ENCODE measurements at regions not wholly inside any gene's neighbourhood (a gene's known extent, or its start where the extent isn't known, plus 50 kb on each side); places are given as distances from the start of the nearest gene placed in this dataset.

DNA sequence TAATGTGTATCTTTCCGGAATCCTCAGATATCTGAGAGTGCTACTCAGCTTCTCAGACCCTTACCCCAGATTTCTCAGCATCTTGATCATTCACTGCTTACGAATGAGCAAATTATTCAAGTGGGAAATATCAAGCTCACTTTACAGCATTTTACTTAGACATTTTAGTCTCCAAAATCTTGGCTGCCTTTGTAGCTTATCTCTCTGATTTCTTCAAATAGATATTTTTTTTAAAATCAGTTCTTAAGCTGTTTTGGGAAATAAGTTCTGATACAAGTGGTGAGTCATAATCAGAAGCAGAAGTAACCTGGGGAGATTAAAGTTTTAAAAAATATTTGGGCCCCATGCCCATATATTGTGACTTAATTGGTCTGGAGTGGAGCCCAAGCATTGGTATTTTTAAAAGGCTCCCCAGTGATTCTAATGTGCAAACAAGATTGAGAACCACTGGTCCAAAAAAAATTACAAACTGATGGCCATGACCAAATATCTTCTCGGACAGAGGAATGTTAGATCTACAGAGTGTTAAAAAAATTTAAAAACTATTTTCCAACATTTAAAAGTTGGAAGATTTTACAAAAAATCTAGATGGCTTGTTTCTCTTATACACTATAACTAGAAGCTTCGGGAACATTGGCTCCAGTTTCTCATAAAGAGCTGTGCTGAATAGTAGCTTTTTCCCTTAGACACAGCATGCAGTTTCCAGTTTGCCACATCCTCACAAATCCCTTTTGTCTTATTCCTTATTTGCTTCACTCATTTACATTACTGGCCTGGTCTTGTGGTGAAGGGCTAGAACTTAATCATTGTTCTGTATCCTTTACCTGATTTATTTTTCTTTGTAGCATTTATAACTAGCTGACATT is 87.8 kb upstream of the BMAL1 start:
- Histone ChIP-seq H2AK9ac (replicated peaks; ENCODE audit: low read depth, low read length, poor library complexity) (no peak overlapping the region), H2BK20ac (ENCODE audit: low read depth, low read length) (no peak overlapping the region), H2BK5ac (ENCODE audit: low read depth, low read length, poor library complexity, severe bottlenecking) (no peak overlapping the region), H3K14ac (replicated peaks; ENCODE audit: low read depth, low read length) (no peak overlapping the region), H3K9me3 (ENCODE audit: control insufficient read depth, insufficient read depth, low read length) (peaks cover 4% of the 10 kb centered on the region; the same call in 1 of the 2 replicates), H3K4me3 (ENCODE audit: insufficient read depth, low read depth, low read length) (no peak overlapping the region), H3K9ac (ENCODE audit: low read depth, low read length) (no peak overlapping the region), H3K56ac (ENCODE audit: extremely low read depth, insufficient read depth, low read length) (no peak overlapping the region), H4K20me1 (ENCODE audit: insufficient read depth, low read length) (no peaks in the 10 kb centered on the region), H3K27ac (ENCODE audit: insufficient read depth, low read length) (no peak overlapping the region), H3K4me2 (ENCODE audit: low read depth, low read length) (no peak overlapping the region), H4K5ac (ENCODE audit: low read depth, low read length) (no peak overlapping the region), H3K23ac (ENCODE audit: low read depth, low read length) (no peak overlapping the region), H3K27me3 (ENCODE audit: control insufficient read depth, insufficient read depth, low read length) (peaks cover 4% of the 10 kb centered on the region; the same call in 1 of the 2 replicates), H3K4ac (ENCODE audit: low read depth, low read length) (no peak overlapping the region), H3K4me1 (ENCODE audit: control insufficient read depth, insufficient read depth, low read length) (no peaks in the 10 kb centered on the region), H3K79me1 (ENCODE audit: low read depth in 1 of 2, low read length in 2 of 2) (no peaks in the 10 kb centered on the region), H2AFZ (replicated peaks; ENCODE audit: low read length, poor library complexity) (no peak overlapping the region), H4K91ac (ENCODE audit: insufficient read depth, low read depth, low read length) (no peak overlapping the region), H2AK5ac (ENCODE audit: low read depth, low read length) (no peak overlapping the region), H4K8ac (ENCODE audit: low read depth in 2 of 2, low read length in 2 of 2) (no peak overlapping the region), H3K9me1 (ENCODE audit: insufficient read depth, low read length) (no peaks in the 10 kb centered on the region), H2BK15ac (ENCODE audit: low read depth, low read length) (no peak overlapping the region), H3K36me3 (ENCODE audit: control insufficient read depth, insufficient read depth, low read length) (no peaks in the 10 kb centered on the region), H3K18ac (ENCODE audit: low read depth, low read length) (no peak overlapping the region), H2BK120ac (ENCODE audit: low read depth, low read length) (no peak overlapping the region)
- dilution Hi-C loops (cut with HindIII; ENCODE audit: low sequenced_read_pairs, unreplicated experiment) (no loop called here), in situ Hi-C loops (cut with MboI; ENCODE audit: low sequenced_read_pairs) (no loop called here), intact Hi-C loops (cut with micrococcal nuclease) (no loop called here)
- ChIA-PET CTCF (interaction anchor here (0.7 kb wide), 1 partner anchor 789 kb away, joined by 3 read pairs; no protein-coding TSS in a partner anchor), POLR2A (ENCODE audit: unreplicated experiment) (no interaction called here)
- WGBS, 2 experiments (ENCODE audit: extremely low coverage in 2 of 2, insufficient read length in 1 of 2), result no CpG with 5 or more reads among the region's 4 CpGs
- BruUV-seq (replicated peaks), result no TSS peak
- DNase-seq (no peak), ATAC-seq (ENCODE audit: low read depth) (no peak)
- TF ChIP-seq FOS (IDR thresholded peaks at IDR 0.05; ENCODE audit: low read depth, low read length) (no peak), NFE2L2 (IDR thresholded peaks at IDR 0.05; ENCODE audit: low read depth, low read length) (no peak), RAD21 (IDR thresholded peaks at IDR 0.05; ENCODE audit: low read length) (no peak), POLR2A (IDR thresholded peaks at IDR 0.05; ENCODE audit: low read depth, low read length) (no peak), BHLHE40 (IDR thresholded peaks at IDR 0.05; ENCODE audit: low read depth, low read length) (no peak), CEBPB (IDR thresholded peaks at IDR 0.05; ENCODE audit: low read depth, low read length) (no peak), SMC3 (IDR thresholded peaks at IDR 0.05; ENCODE audit: low read depth, low read length) (no peak), MXI1 (IDR thresholded peaks at IDR 0.05; ENCODE audit: borderline replicate concordance, low read depth, low read length) (no peak)
- TF ChIP-seq, protein P1, sequence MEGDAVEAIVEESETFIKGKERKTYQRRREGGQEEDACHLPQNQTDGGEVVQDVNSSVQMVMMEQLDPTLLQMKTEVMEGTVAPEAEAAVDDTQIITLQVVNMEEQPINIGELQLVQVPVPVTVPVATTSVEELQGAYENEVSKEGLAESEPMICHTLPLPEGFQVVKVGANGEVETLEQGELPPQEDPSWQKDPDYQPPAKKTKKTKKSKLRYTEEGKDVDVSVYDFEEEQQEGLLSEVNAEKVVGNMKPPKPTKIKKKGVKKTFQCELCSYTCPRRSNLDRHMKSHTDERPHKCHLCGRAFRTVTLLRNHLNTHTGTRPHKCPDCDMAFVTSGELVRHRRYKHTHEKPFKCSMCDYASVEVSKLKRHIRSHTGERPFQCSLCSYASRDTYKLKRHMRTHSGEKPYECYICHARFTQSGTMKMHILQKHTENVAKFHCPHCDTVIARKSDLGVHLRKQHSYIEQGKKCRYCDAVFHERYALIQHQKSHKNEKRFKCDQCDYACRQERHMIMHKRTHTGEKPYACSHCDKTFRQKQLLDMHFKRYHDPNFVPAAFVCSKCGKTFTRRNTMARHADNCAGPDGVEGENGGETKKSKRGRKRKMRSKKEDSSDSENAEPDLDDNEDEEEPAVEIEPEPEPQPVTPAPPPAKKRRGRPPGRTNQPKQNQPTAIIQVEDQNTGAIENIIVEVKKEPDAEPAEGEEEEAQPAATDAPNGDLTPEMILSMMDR (conservative IDR thresholded peaks at IDR 0.05; ENCODE audit: low read depth, low read length), result no peak

Measured in IMR-90 (cell line).